ENCODE measurements at regions not wholly inside any gene's neighbourhood (a gene's known extent, or its start where the extent isn't known, plus 50 kb on each side); places are given as distances from the start of the nearest gene placed in this dataset.

DNA sequence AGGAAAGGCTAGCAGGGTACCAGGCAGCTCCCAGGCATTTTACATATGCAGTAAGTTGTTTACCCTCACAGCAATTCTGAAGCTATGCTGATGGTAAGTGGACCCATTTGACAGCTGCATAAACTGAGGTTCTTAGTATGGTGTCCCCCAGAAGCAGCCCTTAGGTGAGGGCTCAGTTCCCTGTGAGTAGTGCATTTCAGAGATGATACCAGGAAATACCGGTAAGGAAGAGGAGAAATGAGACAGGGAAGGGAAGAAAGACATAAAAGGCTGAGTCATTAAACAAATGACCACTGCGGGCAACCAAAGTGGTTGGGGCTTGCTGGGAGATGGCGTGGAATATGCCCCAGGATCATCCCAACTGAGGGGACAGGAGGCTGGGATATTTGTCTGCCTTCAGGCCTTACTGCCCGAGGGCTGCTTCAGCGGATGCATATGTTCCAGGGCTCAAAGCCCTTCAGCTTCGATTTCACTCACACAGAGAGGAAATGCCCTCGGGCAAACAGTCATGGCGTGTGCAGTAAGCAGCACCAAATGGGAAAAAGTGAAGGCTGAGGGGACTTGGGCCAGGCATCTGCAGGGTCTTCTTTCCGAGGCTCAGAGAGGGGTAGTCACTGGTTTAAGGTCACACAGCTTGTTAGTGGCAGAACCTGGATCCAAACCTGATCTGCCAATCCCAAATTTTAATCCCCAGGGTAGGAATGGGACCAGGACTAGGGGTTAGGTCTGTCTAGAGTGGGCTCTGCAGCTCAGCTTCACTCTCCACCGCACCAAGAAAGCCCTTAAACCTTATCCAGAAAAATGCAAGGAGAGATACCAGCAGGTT lies 133.7 kb upstream of the RUNX3 start (continued):
- no peak for TF ChIP-seq ZFP41 (CRISPR knock-in tag; IDR thresholded peaks at IDR 0.05; ENCODE audit: borderline replicate concordance)

DNA sequence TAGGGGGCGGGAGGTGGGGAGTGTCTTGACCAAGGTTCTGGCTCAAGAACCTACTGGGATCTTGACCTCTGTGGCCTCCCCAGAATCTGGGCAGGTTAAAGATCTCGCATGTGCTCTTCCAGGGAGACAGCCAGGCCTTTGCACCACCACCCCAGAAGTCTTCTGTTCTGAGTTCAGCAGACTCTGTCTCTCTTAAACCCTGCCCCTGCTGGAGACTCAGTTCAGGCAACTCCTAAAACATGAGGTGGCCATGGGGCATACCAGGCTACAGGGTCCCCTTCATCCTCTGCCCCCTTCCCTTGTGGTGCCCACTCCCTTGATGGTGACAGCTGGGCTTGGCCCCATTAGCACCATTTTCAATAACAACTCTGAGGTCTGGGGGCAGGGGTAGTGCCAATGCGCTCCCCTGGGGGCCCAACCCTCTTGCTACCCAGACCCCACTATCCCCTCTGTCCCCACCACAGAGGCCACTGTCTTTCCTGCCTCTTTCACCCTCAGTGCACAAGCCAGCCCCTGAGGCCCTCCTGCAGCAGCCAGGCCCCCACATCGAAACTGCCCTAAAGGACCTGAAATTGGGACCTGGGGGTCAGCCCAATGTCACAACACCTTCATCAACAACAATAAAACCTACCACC lies 132.7 kb upstream of the RUNX3 start:
- DNase-seq (ENCODE audit: low spot score): no peak
- no peak for TF ChIP-seq MED1 (CRISPR knock-in tag; IDR thresholded peaks at IDR 0.05)
- intact Hi-C loops (cut with micrococcal nuclease; ENCODE audit: unreplicated experiment): no loop called here
- peaks cover 3 to 28% of the 10 kb centered on the region in 2 experiments; a peak in 3 of 5 replicates for H3K27me3 ChIP-seq (ENCODE audit: control insufficient read depth in 1 of 2, insufficient read depth in 2 of 2, low read length in 2 of 2)
- 35% methylated on average over 4 of the region's 4 CpGs for WGBS (ENCODE audit: low lambda C conversion rate)
- H3K36me3 ChIP-seq (replicated peaks in 1 of 2; ENCODE audit: control insufficient read depth in 1 of 2, insufficient read depth in 2 of 2, low read length in 2 of 2): no peaks in the 10 kb centered on the region
- no peaks in the 10 kb centered on the region for H3K4me1 ChIP-seq (ENCODE audit: insufficient read depth, low read length)
- no peak; the same call in 2 of the 3 replicates for ATAC-seq
- H4K20me1 ChIP-seq (ENCODE audit: insufficient read depth, low read length): no peaks in the 10 kb centered on the region
- no peaks in the 10 kb centered on the region for H3K9me3 ChIP-seq (ENCODE audit: low read length)
- ChIA-PET CTCF (ENCODE audit: low intra/inter-chr PET ratio, low total read pairs) (no interaction called here), POLR2A (no interaction called here)
- no TSS peak for BruUV-seq (replicated peaks)
- H3K27ac ChIP-seq (ENCODE audit: extremely low read length, insufficient read depth, low read length): no peak overlapping the region
- H3K4me3 ChIP-seq (replicated peaks in 1 of 3; ENCODE audit: insufficient read depth in 1 of 3, low read depth in 2 of 3, low read length in 3 of 3): no peak overlapping the region
- no peak for FAIRE-seq
- in situ Hi-C loops (cut with HindIII; ENCODE audit: extremely low pct_ligation_motif_present, low pct_unique_long_range_greater_than_20kb): no loop called here
- no peak overlapping the region for H3K4me2 ChIP-seq (ENCODE audit: low read depth, low read length)
- no peak overlapping the region for H2AFZ ChIP-seq (ENCODE audit: low read length)
- no peaks in the 10 kb centered on the region for H3K79me2 ChIP-seq (ENCODE audit: insufficient read depth, low read length)
- H3K9ac ChIP-seq (ENCODE audit: insufficient read depth, low read depth, low read length): no peak overlapping the region

DNA sequence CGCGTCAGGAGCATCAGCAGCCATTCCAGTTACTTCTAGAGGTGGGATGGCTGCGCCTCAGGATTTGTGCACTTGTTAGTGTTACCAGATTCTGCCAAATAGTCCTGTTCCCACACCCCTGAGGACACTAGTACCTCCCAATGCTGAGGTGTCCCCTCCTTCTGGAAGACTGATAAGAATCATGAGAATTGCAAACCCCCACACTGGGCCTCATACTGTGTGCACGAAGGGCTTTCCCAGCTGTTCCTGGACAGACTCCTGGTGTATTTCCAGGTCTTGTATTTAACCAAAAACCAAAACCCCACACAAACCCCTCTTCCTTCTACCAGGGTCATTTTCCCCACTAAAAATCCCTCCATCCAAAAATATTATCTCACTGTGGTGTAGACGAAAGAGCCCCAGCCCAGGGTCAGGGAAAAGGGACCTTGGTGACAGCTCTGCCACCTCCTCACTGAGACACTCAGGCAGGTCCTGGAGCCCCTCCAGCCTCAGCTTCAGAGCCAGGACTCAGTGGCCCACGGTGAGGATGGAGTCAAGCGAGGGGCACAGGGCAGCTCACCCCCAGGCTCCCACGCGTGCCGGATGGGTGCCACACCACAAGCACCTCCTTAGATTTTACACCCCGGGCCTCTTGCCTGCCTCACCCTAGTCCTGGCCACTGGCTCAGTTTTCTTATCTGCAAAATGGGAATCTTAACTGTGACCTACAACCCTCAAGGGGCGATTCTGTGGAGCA lies 131.4 kb upstream of the RUNX3 start:
- no peak for FAIRE-seq
- H3K27me3 ChIP-seq (ENCODE audit: control insufficient read depth in 1 of 2, insufficient read depth in 2 of 2, low read length in 2 of 2): peaks cover 2 to 30% of the 10 kb centered on the region in 2 experiments; a peak in 4 of 5 replicates
- intact Hi-C loops (cut with micrococcal nuclease; ENCODE audit: unreplicated experiment): no loop called here
- 4% methylated on average over 3 of the region's 12 CpGs for WGBS (ENCODE audit: low lambda C conversion rate)
- no peak overlapping the region for H3K4me2 ChIP-seq (ENCODE audit: low read depth, low read length)
- BruUV-seq (replicated peaks): no TSS peak
- no peak overlapping the region for H3K27ac ChIP-seq (ENCODE audit: extremely low read length, insufficient read depth, low read length)
- in situ Hi-C loops (cut with HindIII; ENCODE audit: extremely low pct_ligation_motif_present, low pct_unique_long_range_greater_than_20kb): no loop called here
- ChIA-PET POLR2A (no interaction called here), CTCF (ENCODE audit: low intra/inter-chr PET ratio, low total read pairs) (no interaction called here)
- H3K9ac ChIP-seq (ENCODE audit: insufficient read depth, low read depth, low read length): no peak overlapping the region
- H3K4me1 ChIP-seq (ENCODE audit: insufficient read depth, low read length): no peaks in the 10 kb centered on the region
- no peaks in the 10 kb centered on the region for H3K9me3 ChIP-seq (ENCODE audit: low read length)
- no peak for DNase-seq (ENCODE audit: low spot score)
- no peaks in the 10 kb centered on the region for H3K79me2 ChIP-seq (ENCODE audit: insufficient read depth, low read length)
- H4K20me1 ChIP-seq (ENCODE audit: insufficient read depth, low read length): no peaks in the 10 kb centered on the region
- no peaks in the 10 kb centered on the region for H3K36me3 ChIP-seq (replicated peaks in 1 of 2; ENCODE audit: control insufficient read depth in 1 of 2, insufficient read depth in 2 of 2, low read length in 2 of 2)
- no peak overlapping the region for H2AFZ ChIP-seq (ENCODE audit: low read length)
- no peak for ATAC-seq
- H3K4me3 ChIP-seq (replicated peaks in 1 of 3; ENCODE audit: insufficient read depth in 1 of 3, low read depth in 2 of 3, low read length in 3 of 3): no peak overlapping the region
- no peak for TF ChIP-seq ZFX (CRISPR knock-in tag; IDR thresholded peaks at IDR 0.05; ENCODE audit: low read depth)
- TF ChIP-seq SRSF9 (IDR thresholded peaks at IDR 0.05; ENCODE audit: borderline replicate concordance, insufficient read depth, low read depth, low read length, poor library complexity, severe bottlenecking): no peak
- TF ChIP-seq, protein P1, sequence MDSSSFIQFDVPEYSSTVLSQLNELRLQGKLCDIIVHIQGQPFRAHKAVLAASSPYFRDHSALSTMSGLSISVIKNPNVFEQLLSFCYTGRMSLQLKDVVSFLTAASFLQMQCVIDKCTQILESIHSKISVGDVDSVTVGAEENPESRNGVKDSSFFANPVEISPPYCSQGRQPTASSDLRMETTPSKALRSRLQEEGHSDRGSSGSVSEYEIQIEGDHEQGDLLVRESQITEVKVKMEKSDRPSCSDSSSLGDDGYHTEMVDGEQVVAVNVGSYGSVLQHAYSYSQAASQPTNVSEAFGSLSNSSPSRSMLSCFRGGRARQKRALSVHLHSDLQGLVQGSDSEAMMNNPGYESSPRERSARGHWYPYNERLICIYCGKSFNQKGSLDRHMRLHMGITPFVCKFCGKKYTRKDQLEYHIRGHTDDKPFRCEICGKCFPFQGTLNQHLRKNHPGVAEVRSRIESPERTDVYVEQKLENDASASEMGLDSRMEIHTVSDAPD (CRISPR knock-in tag; IDR thresholded peaks at IDR 0.05): no peak
- no peak for TF ChIP-seq THAP11 (CRISPR knock-in tag; IDR thresholded peaks at IDR 0.05)
- TF ChIP-seq ZNF260 (CRISPR knock-in tag; IDR thresholded peaks at IDR 0.05; ENCODE audit: borderline replicate concordance, low read depth): no peak
- TF ChIP-seq, protein P2, sequence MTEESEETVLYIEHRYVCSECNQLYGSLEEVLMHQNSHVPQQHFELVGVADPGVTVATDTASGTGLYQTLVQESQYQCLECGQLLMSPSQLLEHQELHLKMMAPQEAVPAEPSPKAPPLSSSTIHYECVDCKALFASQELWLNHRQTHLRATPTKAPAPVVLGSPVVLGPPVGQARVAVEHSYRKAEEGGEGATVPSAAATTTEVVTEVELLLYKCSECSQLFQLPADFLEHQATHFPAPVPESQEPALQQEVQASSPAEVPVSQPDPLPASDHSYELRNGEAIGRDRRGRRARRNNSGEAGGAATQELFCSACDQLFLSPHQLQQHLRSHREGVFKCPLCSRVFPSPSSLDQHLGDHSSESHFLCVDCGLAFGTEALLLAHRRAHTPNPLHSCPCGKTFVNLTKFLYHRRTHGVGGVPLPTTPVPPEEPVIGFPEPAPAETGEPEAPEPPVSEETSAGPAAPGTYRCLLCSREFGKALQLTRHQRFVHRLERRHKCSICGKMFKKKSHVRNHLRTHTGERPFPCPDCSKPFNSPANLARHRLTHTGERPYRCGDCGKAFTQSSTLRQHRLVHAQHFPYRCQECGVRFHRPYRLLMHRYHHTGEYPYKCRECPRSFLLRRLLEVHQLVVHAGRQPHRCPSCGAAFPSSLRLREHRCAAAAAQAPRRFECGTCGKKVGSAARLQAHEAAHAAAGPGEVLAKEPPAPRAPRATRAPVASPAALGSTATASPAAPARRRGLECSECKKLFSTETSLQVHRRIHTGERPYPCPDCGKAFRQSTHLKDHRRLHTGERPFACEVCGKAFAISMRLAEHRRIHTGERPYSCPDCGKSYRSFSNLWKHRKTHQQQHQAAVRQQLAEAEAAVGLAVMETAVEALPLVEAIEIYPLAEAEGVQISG (CRISPR knock-in tag; IDR thresholded peaks at IDR 0.05): no peak
- TF ChIP-seq HHEX (CRISPR knock-in tag; IDR thresholded peaks at IDR 0.05): no peak
- TF ChIP-seq ZNF850 (CRISPR knock-in tag; conservative IDR thresholded peaks at IDR 0.05): no peak

Measured in HepG2 (cell line).